ENCODE measurements at regions not wholly inside any gene's neighbourhood (a gene's known extent, or its start where the extent isn't known, plus 50 kb on each side); places are given as distances from the start of the nearest gene placed in this dataset.
"Not testable (repeated sequence)": the region's sequence is repeated elsewhere in the genome, so short reads cannot be mapped to it uniquely, and the experiment has no call there.

DNA sequence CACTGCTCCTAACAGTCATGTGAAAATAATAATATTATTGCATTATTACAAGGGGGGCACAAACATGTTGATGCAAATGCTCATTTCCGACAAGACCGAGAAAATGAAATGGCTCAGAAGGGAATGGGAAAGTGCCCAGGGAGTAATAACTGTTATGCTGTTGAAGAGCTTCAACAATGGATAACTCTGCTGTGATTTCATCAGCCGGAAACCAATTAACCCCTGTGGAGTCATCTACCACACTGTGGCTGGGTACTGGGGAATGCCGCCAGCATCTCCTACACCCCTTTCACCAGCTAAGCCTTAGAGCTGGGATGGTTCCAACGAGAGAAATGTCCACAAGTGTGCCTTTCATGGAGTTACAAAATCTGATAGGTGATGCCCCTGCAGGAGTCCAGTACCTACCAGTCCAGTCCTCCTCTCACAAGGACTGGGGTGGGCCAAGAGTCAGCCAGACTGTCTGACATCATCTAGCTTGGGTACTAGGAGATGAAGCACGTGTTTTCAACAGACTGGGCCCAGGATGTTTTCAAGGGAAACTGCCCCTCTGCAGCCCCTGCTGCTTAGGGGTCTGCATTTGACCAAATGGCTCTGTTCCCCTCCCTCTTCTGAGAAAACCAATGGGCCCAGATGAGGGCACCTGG, 509.3 kb upstream of the CCDC196 start:
- Histone ChIP-seq H3K27ac (no peak overlapping the region), H3K4me1 (no peaks in the 10 kb centered on the region), H3K27me3 (no peaks in the 10 kb centered on the region), H3K4me3 (no peak overlapping the region), H3K36me3 (no peaks in the 10 kb centered on the region), H3K9me3 (no peaks in the 10 kb centered on the region)
- DNase-seq: no peak
- TF ChIP-seq POLR2A (IDR thresholded peaks at IDR 0.05): no peak
- TF ChIP-seq, protein P1, sequence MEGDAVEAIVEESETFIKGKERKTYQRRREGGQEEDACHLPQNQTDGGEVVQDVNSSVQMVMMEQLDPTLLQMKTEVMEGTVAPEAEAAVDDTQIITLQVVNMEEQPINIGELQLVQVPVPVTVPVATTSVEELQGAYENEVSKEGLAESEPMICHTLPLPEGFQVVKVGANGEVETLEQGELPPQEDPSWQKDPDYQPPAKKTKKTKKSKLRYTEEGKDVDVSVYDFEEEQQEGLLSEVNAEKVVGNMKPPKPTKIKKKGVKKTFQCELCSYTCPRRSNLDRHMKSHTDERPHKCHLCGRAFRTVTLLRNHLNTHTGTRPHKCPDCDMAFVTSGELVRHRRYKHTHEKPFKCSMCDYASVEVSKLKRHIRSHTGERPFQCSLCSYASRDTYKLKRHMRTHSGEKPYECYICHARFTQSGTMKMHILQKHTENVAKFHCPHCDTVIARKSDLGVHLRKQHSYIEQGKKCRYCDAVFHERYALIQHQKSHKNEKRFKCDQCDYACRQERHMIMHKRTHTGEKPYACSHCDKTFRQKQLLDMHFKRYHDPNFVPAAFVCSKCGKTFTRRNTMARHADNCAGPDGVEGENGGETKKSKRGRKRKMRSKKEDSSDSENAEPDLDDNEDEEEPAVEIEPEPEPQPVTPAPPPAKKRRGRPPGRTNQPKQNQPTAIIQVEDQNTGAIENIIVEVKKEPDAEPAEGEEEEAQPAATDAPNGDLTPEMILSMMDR (IDR thresholded peaks at IDR 0.05): no peak

DNA sequence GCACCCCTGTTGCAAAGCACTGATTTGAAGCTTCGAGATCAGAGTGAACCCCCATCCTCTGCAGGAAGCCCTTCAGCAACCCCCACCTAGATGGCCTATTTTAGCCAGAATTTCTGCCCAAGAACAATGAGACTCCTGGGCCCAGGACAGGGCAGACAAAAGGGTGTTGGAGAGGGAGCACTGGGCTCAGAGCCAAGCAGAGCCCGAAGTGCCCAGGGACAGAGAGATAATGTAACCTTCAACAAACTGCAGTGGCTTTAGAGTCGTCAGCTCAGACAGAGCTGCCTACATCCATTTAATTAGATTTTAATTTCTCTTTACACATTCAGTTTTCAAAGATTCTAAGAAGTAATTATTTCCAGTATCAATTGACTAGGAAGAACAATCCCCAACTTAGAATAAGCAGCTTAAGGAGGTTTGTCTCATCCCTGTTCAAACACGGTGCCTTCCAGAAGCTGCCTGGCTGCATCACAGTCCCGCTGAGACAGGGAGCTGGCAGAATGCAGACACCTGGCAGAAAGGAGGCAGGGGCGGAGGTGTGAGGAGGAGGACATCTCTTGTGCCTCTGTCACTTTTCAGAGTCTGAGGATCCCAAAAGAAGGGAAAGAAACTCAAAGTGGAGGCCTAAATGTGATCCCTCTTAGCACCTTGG, 504.9 kb upstream of the CCDC196 start:
- H3K36me3 ChIP-seq: no peaks in the 10 kb centered on the region
- no peaks in the 10 kb centered on the region for H3K4me1 ChIP-seq
- no peaks in the 10 kb centered on the region for H3K9me3 ChIP-seq
- H3K27ac ChIP-seq: no peak overlapping the region
- H3K4me3 ChIP-seq: no peak overlapping the region
- no peaks in the 10 kb centered on the region for H3K27me3 ChIP-seq
- TF ChIP-seq POLR2A (IDR thresholded peaks at IDR 0.05): no peak
- TF ChIP-seq, protein P1 (IDR thresholded peaks at IDR 0.05): no peak
- no peak for DNase-seq

DNA sequence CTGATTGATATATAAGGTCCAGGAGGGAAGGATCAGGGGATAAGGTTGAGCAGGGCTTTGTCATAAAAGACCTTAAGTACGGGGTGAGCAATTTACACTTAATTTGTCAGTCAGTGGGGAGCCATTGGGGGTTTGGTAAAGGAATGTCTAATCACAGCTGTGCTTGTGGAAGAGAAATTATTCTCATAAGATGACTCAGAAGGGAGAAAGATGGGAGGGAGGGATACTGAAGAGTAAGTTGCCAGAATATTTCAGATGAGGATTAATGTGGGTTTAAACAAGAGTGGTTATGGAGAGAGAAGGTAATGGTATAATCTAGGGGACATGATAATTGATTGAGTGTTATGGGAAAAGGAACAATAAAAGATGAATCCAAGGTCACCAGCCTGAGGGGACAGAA, 500.1 kb upstream of the CCDC196 start:
- no peaks in the 10 kb centered on the region for H3K9me3 ChIP-seq
- H3K36me3 ChIP-seq: no peaks in the 10 kb centered on the region
- no peak for DNase-seq
- no peak overlapping the region for H3K4me3 ChIP-seq
- H3K27ac ChIP-seq: no peak overlapping the region
- H3K4me1 ChIP-seq: no peaks in the 10 kb centered on the region
- no peaks in the 10 kb centered on the region for H3K27me3 ChIP-seq
- TF ChIP-seq POLR2A (IDR thresholded peaks at IDR 0.05): no peak
- TF ChIP-seq, protein P1 (IDR thresholded peaks at IDR 0.05): no peak

DNA sequence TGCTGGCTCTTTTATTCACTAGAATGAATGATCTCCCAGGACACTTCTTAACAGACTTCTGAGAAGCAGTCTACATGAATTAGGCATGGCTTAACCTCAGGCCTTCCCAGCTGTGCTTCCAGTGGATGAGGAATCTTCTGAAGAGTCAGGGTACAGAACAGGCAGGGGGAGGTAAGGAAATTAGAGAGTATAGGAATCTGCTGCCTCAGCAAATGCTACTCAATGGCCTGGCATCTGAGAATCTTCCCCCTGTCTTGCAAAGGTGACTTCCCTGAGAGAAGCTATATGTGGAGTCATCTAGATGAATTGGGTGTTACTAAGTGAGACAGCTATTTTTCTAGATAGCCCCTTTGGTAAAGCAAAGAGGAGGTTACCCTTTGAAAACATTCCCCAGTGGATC, 496.2 kb upstream of the CCDC196 start:
- Histone ChIP-seq H3K4me1 (no peaks in the 10 kb centered on the region), H3K36me3 (no peaks in the 10 kb centered on the region), H3K27me3 (no peaks in the 10 kb centered on the region), H3K4me3 (no peak overlapping the region), H3K27ac (no peak overlapping the region), H3K9me3 (no peaks in the 10 kb centered on the region)
- TF ChIP-seq, protein P1 (IDR thresholded peaks at IDR 0.05): no peak
- no peak for TF ChIP-seq POLR2A (IDR thresholded peaks at IDR 0.05)
- no peak for DNase-seq

DNA sequence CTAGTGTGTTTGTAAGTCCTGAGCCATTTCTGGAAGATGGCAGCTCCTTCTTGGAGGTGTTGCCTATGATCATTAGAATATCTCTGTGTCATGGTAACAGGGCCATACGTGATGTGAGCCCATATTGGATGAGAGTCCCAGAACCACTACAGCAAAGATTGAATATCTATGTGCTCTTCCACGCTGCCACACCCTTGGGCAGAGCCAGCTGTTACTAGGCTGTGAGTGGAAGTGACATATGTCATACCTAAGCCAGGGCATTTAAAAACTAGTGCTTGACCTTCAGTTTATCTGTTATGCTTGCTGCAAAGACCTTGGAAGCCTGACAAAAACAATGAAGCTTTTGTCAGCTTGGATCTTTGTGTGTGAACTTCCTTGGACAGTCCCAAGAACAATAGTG, 495.1 kb upstream of the CCDC196 start:
- Histone ChIP-seq H3K27me3 (no peaks in the 10 kb centered on the region), H3K27ac (no peak overlapping the region), H3K4me3 (no peak overlapping the region), H3K36me3 (no peaks in the 10 kb centered on the region), H3K9me3 (no peaks in the 10 kb centered on the region), H3K4me1 (no peaks in the 10 kb centered on the region)
- no peak for DNase-seq
- no peak for TF ChIP-seq POLR2A (IDR thresholded peaks at IDR 0.05)
- TF ChIP-seq, protein P1 (IDR thresholded peaks at IDR 0.05): no peak

DNA sequence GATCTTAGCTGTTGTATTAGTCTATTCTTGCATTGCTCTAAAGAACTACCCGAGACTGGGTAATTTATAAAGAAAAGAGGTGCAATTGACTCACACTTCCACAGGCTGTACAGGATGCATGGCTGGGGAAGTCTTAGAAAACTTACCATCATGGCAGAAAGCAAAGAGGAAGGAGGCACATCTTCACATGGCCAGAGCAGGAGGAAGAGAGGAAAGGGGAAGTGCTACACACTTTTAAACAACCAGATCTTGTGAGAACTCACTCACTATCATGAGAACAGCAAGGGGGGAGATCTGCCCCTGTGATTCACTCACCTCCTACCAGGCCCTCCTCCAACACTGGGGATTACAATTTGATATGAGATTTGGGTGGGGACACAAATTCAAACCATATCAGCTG, 494.2 kb upstream of the CCDC196 start:
- H3K27ac ChIP-seq, H3K9me3 ChIP-seq, H3K4me1 ChIP-seq, H3K27me3 ChIP-seq, DNase-seq, H3K36me3 ChIP-seq, H3K4me3 ChIP-seq: not testable (repeated sequence)

Data from Peyer's patch (tissue), 4 donors.